Body of pancreas (tissue), 4 donors: ENCODE measurements at regions not wholly inside any gene's neighbourhood (a gene's known extent, or its start where the extent isn't known, plus 50 kb on each side); places are given as distances from the start of the nearest gene placed in this dataset.

Experiments
- CTCF ChIP-seq, 7 experiments: fragments of 450-650 bp in 4 of 7; fragments of 200-600 bp in 3 of 7; sonication (generic) in 3 of 7; IDR thresholded peaks; one replicate each; pipeline ENCODE4 v1.5.1; 2016 to 2019; ENCODE audit warnings: antibody characterized with exemption in 7 of 7
- POLR2A ChIP-seq, 3 donors: fragments of 450-650 bp; IDR thresholded peaks; one replicate each; pipeline ENCODE4 v1.6.1; 2016; ENCODE audit warnings: antibody characterized with exemption in 3 of 3, mild to moderate bottlenecking in 2 of 3

- TF ChIP-seq CTCF (IDR thresholded peaks at IDR 0.05) (no peak), POLR2A (IDR thresholded peaks at IDR 0.05) (no peak)
These were observed 108.5 kb upstream of the BMP5 start for GRCh38 chr6:55983861-55984260.
